ENCODE measurements at regions not wholly inside any gene's neighbourhood (a gene's known extent, or its start where the extent isn't known, plus 50 kb on each side); places are given as distances from the start of the nearest gene placed in this dataset.

DNA sequence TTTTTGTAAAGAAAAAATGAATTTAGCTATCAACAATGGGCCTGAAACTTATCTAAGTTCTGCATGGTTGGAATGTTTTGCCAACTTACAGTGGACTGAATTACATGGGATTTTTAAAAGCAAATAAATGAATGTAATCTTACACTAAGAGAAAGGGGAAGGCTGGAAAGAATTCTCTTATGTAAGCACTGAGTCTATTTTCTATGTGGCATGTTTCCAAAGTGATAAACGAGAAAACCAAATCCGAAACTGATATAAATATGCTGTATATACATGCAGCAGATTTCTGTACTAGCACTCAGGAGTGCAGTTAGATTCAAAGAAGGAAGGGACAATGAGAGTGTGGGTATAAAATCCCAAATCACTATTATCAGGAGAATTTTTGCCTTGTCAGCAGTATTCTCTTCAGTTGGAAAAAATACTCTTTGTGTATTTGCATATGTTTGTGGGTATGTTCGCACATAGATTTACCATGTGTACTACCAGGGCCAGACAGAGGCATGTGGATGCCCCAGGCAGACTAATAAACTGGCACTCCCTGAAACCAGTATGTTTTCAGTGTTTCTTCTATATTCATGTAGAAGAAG lies 334.3 kb upstream of the SEMA3D start:
- no peaks in the 10 kb centered on the region for H3K36me3 ChIP-seq
- no peak overlapping the region for H3K4me3 ChIP-seq (ENCODE audit: low read depth in 1 of 2, low read length in 1 of 2)
- TF ChIP-seq, protein P1, sequence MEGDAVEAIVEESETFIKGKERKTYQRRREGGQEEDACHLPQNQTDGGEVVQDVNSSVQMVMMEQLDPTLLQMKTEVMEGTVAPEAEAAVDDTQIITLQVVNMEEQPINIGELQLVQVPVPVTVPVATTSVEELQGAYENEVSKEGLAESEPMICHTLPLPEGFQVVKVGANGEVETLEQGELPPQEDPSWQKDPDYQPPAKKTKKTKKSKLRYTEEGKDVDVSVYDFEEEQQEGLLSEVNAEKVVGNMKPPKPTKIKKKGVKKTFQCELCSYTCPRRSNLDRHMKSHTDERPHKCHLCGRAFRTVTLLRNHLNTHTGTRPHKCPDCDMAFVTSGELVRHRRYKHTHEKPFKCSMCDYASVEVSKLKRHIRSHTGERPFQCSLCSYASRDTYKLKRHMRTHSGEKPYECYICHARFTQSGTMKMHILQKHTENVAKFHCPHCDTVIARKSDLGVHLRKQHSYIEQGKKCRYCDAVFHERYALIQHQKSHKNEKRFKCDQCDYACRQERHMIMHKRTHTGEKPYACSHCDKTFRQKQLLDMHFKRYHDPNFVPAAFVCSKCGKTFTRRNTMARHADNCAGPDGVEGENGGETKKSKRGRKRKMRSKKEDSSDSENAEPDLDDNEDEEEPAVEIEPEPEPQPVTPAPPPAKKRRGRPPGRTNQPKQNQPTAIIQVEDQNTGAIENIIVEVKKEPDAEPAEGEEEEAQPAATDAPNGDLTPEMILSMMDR (IDR thresholded peaks at IDR 0.05): no peak
- no peak overlapping the region for H3K27ac ChIP-seq
- H3K4me1 ChIP-seq (ENCODE audit: control insufficient read depth in 1 of 2, insufficient read depth in 1 of 2, low read depth in 1 of 2, low read length in 1 of 2): no peaks in the 10 kb centered on the region
- no peaks in the 10 kb centered on the region for H3K27me3 ChIP-seq
- no peaks in the 10 kb centered on the region for H3K9me3 ChIP-seq

DNA sequence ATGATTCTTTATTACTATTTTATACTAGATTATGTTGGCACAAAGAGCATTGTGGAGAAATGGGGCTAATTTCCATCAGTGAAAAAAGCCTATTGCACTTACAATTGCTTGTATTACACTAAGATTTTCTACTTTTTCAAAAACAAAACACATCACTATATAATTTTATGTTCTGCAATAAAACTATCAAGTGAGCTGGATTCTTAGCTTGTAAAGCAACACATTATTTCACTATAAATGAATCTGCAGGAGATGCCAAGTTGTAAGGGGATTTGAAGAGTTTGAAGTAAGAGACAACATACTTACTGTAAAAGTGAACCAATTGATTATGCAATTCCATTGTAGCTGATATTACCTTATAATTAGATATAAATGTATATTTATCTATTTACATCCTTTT lies 333.3 kb upstream of the SEMA3D start:
- TF ChIP-seq, protein P1 (IDR thresholded peaks at IDR 0.05): no peak
- Histone ChIP-seq H3K27me3 (no peaks in the 10 kb centered on the region), H3K4me3 (ENCODE audit: low read depth in 1 of 2, low read length in 1 of 2) (no peak overlapping the region), H3K9me3 (no peaks in the 10 kb centered on the region), H3K4me1 (ENCODE audit: control insufficient read depth in 1 of 2, insufficient read depth in 1 of 2, low read depth in 1 of 2, low read length in 1 of 2) (no peaks in the 10 kb centered on the region), H3K36me3 (no peaks in the 10 kb centered on the region), H3K27ac (no peak overlapping the region)

DNA sequence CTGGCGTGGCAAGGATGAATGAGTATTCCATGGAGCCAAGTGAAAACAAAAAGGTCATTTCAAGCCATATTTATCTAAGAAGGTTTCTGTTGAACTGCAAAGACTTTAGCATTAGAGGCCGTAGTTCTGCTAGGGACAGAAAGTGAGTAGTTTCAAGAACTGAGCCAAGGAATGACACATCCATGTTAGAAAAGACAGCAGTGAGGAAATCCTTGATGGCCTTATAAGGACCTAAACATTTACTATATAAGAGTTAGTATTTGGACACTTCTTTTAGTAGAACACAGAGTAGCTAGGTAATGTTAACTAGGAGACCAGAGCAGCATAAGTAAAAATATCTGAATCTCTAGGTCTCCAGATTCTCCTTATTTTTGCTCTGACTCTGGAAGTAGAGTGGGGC lies 329.8 kb upstream of the SEMA3D start:
- H3K4me1 ChIP-seq (ENCODE audit: control insufficient read depth in 1 of 2, insufficient read depth in 1 of 2, low read depth in 1 of 2, low read length in 1 of 2): no peaks in the 10 kb centered on the region
- H3K27me3 ChIP-seq: no peaks in the 10 kb centered on the region
- no peak overlapping the region for H3K4me3 ChIP-seq (ENCODE audit: low read depth in 1 of 2, low read length in 1 of 2)
- TF ChIP-seq, protein P1 (IDR thresholded peaks at IDR 0.05): no peak
- no peak overlapping the region for H3K27ac ChIP-seq
- no peaks in the 10 kb centered on the region for H3K9me3 ChIP-seq
- H3K36me3 ChIP-seq: no peaks in the 10 kb centered on the region

DNA sequence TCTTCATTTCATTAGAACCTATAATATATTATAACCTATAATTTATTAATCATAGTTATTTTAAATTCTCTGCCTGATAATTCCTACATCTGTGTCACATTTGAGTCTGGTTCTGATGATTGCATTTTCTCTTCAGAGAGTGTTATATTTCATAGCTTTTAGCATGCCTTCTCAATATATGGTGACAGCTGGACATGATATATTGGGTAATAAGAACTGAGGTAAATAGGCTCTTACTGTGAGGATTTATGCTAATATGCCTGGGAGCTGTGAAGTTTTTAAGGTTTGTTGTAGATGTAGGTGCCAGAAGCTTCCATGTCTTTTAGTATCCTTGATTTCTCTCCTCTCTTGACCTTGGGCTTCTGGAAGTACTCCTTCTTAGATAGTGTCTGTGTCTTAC lies 325.9 kb upstream of the SEMA3D start:
- H3K9me3 ChIP-seq: no peaks in the 10 kb centered on the region
- H3K4me1 ChIP-seq (ENCODE audit: control insufficient read depth in 1 of 2, insufficient read depth in 1 of 2, low read depth in 1 of 2, low read length in 1 of 2): no peaks in the 10 kb centered on the region
- H3K27me3 ChIP-seq: no peaks in the 10 kb centered on the region
- TF ChIP-seq, protein P1 (IDR thresholded peaks at IDR 0.05): no peak
- H3K4me3 ChIP-seq (ENCODE audit: low read depth in 1 of 2, low read length in 1 of 2): no peak overlapping the region
- no peaks in the 10 kb centered on the region for H3K36me3 ChIP-seq
- no peak overlapping the region for H3K27ac ChIP-seq

DNA sequence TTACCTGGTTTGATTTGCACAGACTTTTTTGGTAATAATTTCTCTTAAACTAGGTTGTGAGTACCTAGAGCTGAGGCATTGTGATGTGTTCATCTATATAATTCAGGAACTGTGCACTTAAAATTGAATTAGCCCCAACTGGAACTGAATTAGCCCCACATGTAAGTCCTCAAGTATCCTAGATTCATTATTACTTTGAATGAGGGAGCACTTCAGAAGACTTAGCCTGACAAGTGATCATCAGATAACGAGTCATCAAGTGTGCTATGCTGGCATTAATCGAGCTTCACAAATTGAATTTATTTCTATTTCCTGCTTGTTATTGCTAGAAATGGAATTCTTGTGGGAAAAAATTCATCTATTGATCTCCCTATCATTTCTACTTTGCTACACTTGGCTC lies 323.4 kb upstream of the SEMA3D start:
- H3K9me3 ChIP-seq: no peaks in the 10 kb centered on the region
- H3K27me3 ChIP-seq: no peaks in the 10 kb centered on the region
- no peak overlapping the region for H3K4me3 ChIP-seq (ENCODE audit: low read depth in 1 of 2, low read length in 1 of 2)
- TF ChIP-seq, protein P1 (IDR thresholded peaks at IDR 0.05): no peak
- no peak overlapping the region for H3K27ac ChIP-seq
- no peaks in the 10 kb centered on the region for H3K36me3 ChIP-seq
- H3K4me1 ChIP-seq (ENCODE audit: control insufficient read depth in 1 of 2, insufficient read depth in 1 of 2, low read depth in 1 of 2, low read length in 1 of 2): no peaks in the 10 kb centered on the region

DNA sequence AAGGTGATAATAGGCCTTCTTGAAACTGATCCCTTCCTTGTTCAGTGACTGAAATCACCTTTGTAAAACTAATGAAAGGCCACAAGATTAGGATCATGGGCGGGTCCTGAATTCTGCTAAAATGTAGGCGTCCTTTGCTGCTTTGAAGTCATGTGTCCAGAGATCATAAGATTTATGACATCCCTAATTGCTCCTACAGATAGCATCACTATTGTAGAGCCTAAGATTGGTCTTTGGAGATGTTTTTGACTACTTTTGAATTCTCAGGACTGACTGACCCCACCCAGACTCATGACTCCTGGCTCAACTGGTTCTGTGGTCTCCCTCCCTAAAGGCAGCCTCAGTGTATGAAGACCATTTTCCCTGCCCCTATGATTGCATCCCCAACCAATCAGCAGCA lies 322.6 kb upstream of the SEMA3D start:
- no peaks in the 10 kb centered on the region for H3K9me3 ChIP-seq
- H3K27me3 ChIP-seq: no peaks in the 10 kb centered on the region
- no peaks in the 10 kb centered on the region for H3K36me3 ChIP-seq
- H3K4me3 ChIP-seq (ENCODE audit: low read depth in 1 of 2, low read length in 1 of 2): no peak overlapping the region
- H3K4me1 ChIP-seq (ENCODE audit: control insufficient read depth in 1 of 2, insufficient read depth in 1 of 2, low read depth in 1 of 2, low read length in 1 of 2): no peaks in the 10 kb centered on the region
- TF ChIP-seq, protein P1 (IDR thresholded peaks at IDR 0.05): no peak
- no peak overlapping the region for H3K27ac ChIP-seq

Data from neutrophil (primary cell).